Lower leg skin (tissue), 4 donors: ENCODE measurements at regions not wholly inside any gene's neighbourhood (a gene's known extent, or its start where the extent isn't known, plus 50 kb on each side); places are given as distances from the start of the nearest gene placed in this dataset.

Experiments used
- DNase-seq, 2 donors: peaks; one replicate each; pipeline ENCODE4 v3.0.0-alpha.2; 2019; ENCODE audit warnings: low spot score in 2 of 2
- H3K4me3 ChIP-seq: fragments of 200-600 bp; sonication (generic); 2 replicates; pipeline ENCODE4 v1.5.1; 2017; ENCODE audit warnings: mild to moderate bottlenecking, low read depth; ENCODE audit not compliant: poor library complexity, severe bottlenecking
- POLR2A ChIP-seq, 2 donors: fragments of 450-650 bp; IDR thresholded peaks; one replicate each; pipeline ENCODE4 v1.6.1; 2016 to 2017; ENCODE audit warnings: antibody characterized with exemption in 2 of 2, mild to moderate bottlenecking in 1 of 2, moderate library complexity in 1 of 2
- WGBS, 2 donors: methylation state at CpG; one replicate each; pipeline ENCODE4 v1.1.5; 2018; 5-methylcytosine and 5-hydroxymethylcytosine counted together
- intact Hi-C: fragments of 100-400 bp; cut with DNase I; formaldehyde crosslinking; loops from one replicate; pipeline ENCODE4 v1.15.0; 2023; ENCODE audit warnings: low total_unique reads
- TF ChIP-seq, protein P1 (sequence below), 3 donors: fragments of 450-650 bp; IDR thresholded peaks; one replicate each; pipeline ENCODE4 v1.5.1; 2016; ENCODE audit warnings: antibody characterized with exemption in 3 of 3, mild to moderate bottlenecking in 3 of 3, moderate library complexity in 2 of 3

DNA sequence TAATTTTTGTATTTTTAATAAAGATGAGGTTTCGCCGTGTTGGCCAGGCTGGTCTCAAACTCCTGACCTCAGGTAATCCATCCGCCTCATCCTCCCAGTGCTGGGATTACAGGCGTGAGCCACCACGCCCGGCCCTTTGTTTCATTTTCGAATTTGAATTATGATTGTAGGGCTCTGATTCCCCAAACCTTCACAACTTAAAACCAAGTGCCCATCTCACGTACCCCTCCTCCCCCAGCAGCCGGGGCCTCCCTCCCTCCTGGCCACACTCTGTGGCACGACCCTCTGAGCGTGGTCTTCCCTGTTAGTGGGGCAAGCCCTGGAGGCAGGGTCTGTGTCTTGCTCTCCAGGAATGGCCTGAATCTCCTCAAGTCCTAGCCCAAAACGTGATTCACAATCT is 166.5 kb downstream of the ASB1 start:
- DNase-seq = peak; percentile 6 to 34
- intact Hi-C loops = loop anchor here (5.0 kb wide), 1 partner anchor 236 kb away; no protein-coding TSS in a partner anchor
- TF ChIP-seq POLR2A (IDR thresholded peaks at IDR 0.05) = no peak
- WGBS, 2 donors = 81 to 85% methylated on average over 12 of the region's 12 CpGs
- H3K4me3 ChIP-seq = no peak overlapping the region

DNA sequence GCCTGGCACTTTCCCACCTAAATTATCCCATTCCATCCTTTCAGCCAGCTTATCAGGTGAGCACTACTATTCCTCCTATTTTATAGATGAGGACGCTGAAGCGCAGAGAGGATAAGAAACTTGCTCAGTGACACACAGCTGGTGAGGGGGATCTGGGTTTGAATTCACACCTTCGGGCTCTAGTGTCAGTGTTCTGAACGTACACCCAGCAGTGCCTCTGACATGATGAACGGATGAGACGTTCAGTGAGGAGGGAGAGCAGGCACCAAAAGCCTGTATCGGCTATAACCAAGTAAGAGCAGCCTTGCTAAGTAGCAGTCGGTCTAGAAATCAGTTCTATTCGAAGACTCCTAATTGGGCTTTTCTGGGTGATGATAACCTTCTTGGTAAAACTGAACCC is 167.0 kb downstream of the ASB1 start:
- intact Hi-C loops = loop anchor here (5.0 kb wide), 1 partner anchor 236 kb away; no protein-coding TSS in a partner anchor

GRCh38 chr2:238594796-238595749 is 168.3 kb downstream of the ASB1 start:
- intact Hi-C loops = loop anchor here (5.0 kb wide), 1 partner anchor 238 kb away; no protein-coding TSS in a partner anchor
- TF ChIP-seq, protein P1, sequence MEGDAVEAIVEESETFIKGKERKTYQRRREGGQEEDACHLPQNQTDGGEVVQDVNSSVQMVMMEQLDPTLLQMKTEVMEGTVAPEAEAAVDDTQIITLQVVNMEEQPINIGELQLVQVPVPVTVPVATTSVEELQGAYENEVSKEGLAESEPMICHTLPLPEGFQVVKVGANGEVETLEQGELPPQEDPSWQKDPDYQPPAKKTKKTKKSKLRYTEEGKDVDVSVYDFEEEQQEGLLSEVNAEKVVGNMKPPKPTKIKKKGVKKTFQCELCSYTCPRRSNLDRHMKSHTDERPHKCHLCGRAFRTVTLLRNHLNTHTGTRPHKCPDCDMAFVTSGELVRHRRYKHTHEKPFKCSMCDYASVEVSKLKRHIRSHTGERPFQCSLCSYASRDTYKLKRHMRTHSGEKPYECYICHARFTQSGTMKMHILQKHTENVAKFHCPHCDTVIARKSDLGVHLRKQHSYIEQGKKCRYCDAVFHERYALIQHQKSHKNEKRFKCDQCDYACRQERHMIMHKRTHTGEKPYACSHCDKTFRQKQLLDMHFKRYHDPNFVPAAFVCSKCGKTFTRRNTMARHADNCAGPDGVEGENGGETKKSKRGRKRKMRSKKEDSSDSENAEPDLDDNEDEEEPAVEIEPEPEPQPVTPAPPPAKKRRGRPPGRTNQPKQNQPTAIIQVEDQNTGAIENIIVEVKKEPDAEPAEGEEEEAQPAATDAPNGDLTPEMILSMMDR (IDR thresholded peaks at IDR 0.05) = no peak
- TF ChIP-seq POLR2A (IDR thresholded peaks at IDR 0.05) = no peak
- DNase-seq = peak in 1 of 2 donors; percentile 76
- H3K4me3 ChIP-seq = no peak overlapping the region
- 95 to 97% methylated on average over 13 of the region's 13 CpGs for WGBS, 2 donors

More for the DNA sequence above, 167.0 kb downstream of the ASB1 start:
- 95 to 96% methylated on average over 9 of the region's 9 CpGs for WGBS, 2 donors
- TF ChIP-seq, protein P1 (IDR thresholded peaks at IDR 0.05) = no peak
- no peak for TF ChIP-seq POLR2A (IDR thresholded peaks at IDR 0.05)
- H3K4me3 ChIP-seq = no peak overlapping the region
- peak in 1 of 2 donors; percentile 46 for DNase-seq

DNA sequence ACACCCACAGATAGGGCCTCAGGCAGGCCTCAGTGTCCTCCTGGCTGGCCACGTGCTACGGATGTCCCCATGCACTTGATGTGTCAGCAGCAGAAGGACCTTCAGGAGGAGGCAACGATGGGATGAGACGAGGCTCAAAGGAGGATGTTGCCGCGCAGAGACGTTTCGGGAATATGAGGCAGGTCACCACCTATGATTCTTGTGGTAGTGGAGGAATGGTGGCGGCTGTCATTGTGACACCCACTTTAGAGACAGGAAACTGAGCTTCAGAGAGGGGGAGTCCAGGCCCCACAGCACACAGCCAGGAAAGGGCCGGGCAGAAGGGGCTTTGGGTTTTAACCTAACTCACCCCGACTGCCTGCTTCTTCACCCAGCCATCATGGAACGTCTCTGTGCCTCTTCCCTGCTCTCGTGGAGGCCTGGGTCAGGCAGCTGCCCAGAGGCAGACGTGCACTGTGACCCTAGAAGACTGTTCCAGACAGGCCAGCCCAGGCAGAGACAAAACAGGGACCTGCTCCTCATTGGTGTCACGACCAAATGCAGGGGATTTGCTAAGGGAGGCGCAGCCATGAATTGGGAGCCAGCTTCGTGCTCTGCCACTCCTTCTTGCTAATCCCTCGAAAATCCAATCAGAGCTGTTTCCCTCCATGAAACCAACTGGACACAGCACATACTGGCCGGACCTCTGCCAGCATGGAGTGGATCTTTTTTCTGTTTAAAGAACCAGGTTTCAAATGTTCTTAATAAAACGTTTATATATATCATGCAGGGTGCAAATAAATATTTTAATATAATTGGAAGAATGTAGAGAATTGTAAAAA is 169.2 kb downstream of the ASB1 start:
- no peak for TF ChIP-seq POLR2A (IDR thresholded peaks at IDR 0.05)
- TF ChIP-seq, protein P1 (IDR thresholded peaks at IDR 0.05) = no peak
- intact Hi-C loops = no loop called here
- WGBS, 2 donors = 84 to 87% methylated on average over 20 of the region's 20 CpGs
- H3K4me3 ChIP-seq = no peak overlapping the region
- DNase-seq = peak in 1 of 2 donors; percentile 85

DNA sequence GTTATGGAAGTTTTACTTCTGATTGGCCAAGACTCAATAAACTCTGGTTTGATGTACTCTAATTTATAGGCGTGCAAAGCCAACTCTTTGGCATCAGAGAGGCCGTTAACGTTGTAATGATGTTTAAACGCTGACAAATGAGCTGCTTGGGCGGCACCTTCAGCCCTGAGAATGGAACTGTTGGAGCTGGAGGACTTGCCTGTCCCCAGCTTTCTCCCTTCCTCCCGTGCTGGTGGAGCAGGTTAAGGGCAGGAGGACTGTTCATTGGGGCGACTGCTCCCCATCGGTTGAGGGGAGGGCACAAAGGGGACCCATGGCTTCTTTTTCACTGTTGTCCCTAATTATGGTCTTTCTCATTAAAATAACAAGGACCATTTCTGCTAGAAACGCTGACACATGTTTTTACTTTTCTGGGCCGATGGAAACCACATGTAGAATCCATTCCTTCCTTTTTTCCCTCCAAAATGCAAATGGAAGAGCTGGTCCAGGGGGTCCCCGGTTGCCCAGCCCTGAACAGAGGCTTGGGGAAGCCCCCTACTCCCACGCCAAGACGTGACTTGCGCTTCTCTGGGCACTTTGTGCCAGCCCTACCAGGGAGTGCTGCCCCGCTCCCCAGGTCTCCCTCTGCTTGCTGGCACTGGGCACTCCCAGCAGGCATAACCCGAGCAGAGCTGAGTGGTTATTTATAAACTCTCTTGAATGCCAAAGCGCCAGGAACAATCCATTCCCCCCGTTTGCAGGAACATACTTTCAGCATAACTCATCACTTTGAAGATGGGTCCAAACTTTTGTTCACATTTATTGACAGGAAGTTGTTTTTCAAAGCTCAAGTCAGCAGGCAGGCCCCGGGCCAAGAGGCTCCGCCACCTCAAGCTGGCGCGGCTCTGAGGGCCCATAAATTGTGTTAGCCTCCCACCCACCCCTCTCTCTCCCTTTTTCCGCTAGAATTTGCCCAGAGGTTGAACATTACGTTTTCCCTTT is 170.1 kb downstream of the ASB1 start:
- 15 to 17% methylated on average over 24 of the region's 24 CpGs for WGBS, 2 donors
- no peak overlapping the region for H3K4me3 ChIP-seq
- DNase-seq = peak; percentile 60 to 91

More for the DNA sequence above, 170.1 kb downstream of the ASB1 start:
- intact Hi-C loops = no loop called here
- TF ChIP-seq, protein P1 (IDR thresholded peaks at IDR 0.05) = no peak
- no peak for TF ChIP-seq POLR2A (IDR thresholded peaks at IDR 0.05)
